HG02623 (cell line): ENCODE measurements at regions not wholly inside any gene's neighbourhood (a gene's known extent, or its start where the extent isn't known, plus 50 kb on each side); places are given as distances from the start of the nearest gene placed in this dataset.

Source experiments
- ATAC-seq: cut with Tn5 transposase; IDR thresholded peaks from one replicate; pipeline ENCODE4 v1.9.1; 2021; ENCODE audit warnings: moderate library complexity; ENCODE audit not compliant: unreplicated experiment

- ATAC-seq: no peak
These were observed 175.2 kb downstream of the ZNF330 start for GRCh38 chr4:141395919-141396318.

- no peak for ATAC-seq
These were observed 182.0 kb downstream of the ZNF330 start for GRCh38 chr4:141402712-141403111.

DNA sequence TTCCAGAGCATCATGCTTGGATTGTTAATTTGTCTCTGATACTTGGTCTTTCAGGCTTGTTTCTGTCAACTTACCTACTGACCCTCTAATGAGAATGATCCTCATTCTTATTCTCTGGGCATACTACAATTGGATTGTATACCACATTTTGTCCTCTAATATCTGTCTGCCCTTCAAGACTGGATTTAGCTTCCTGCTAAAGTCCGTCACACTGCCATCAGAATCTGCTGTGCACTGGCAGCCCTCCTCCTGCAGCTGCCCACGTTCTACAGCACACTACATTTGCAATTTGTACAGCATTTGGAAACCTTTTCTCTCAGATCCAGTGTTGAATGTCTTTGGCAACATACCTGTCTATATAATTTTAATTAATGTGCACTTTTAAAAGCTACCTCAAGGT is 183.1 kb downstream of the ZNF330 start:
- no peak for ATAC-seq

- no peak for ATAC-seq
These were observed 185.5 kb downstream of the ZNF330 start for GRCh38 chr4:141406237-141406636.

GRCh38 chr4:141409556-141409955 is 188.9 kb downstream of the ZNF330 start:
- no peak for ATAC-seq

DNA sequence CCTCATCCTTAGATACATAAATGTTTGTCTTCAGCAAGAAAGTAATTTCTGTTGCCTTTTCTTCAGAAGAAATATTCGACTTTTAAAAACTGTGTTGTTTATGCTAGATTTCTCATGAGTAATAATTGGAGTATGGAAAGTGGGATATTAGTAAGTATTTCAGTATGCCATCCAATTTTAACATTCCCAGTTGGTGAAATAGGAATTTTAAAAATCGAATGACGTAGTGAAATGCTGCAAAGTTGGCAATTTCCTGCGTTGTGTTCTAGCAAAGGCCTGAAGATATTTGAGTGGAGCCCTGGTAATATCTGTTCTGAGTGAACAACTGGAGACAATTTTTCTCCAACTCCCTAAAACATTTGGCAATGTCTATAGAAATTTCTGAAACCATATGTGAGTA is 190.1 kb downstream of the ZNF330 start:
- no peak for ATAC-seq

DNA sequence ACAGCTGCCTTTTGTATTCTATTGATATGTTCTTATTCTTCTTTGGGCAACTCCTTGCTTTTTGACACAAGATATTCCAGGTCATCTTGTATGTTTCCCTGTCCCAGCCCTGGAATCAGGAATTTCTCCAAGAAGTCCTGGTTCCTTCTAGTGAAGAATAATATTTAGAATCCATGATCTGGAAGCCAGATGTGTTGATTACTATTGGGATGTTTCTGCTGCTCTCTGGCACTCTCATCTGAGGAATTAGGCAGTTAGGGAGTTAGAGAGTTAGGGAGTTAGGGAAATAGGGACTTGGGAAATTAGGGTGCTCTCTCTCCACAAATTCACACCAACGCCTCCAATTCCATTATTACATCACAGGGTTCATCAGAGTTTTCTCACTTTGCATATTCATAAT is 191.2 kb downstream of the ZNF330 start:
- no peak for ATAC-seq

DNA sequence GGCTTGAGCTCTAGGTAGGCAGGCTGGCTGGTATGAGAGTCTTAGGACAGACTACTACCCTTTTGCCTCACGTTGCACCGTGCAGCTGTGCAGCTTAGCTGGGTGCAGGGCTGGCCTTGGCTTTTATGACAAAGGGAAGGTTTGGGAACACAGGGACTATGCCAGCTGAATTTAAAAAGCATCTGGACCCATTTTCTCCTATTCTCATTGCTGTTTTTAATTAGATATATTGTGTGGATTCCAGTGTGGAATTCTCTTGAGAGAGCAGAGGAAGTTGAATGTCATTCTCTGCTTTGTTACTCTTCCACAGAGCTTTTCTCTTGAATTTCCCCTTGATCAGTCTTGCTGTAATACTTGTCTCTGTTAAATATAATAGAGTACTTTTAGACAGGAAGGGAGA is 192.7 kb downstream of the ZNF330 start:
- no peak for ATAC-seq

DNA sequence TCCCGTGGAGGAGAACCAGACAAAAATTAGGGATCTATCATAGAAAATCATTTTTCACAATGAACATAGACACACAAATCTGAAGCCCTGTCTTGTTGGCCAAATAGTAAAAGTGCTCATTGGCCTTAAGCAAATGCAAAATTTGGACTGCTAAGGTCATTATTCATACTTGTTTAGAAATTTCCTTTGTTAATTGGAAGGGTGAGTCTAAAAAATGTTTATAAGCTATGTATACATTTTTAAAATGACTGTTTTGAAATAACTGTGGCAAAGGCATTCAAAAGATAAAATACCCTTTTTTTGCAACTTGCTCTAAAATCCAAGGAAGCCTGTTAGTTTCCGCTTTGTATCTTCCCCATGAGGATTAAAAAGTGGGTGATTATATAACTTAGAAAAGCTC is 195.0 kb downstream of the ZNF330 start:
- ATAC-seq: no peak

DNA sequence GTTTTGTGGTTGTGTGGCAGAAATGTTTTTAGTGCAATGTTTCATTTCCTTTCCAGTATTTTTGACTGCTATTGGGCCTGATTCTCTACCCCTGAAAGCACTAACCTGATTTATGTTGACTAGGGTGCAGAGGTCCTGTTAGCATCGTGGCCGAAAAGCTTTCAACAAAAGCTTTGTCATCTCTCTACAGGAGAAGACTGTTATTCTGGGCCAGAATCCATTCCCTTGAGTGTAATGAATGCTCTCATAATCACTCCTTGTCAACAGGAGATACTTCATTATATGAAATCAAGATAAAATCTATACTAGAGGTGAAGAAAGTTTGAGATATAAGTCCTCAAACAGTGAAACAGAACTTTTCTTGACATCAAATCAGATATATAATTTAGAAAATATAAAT is 195.5 kb downstream of the ZNF330 start:
- no peak for ATAC-seq

DNA sequence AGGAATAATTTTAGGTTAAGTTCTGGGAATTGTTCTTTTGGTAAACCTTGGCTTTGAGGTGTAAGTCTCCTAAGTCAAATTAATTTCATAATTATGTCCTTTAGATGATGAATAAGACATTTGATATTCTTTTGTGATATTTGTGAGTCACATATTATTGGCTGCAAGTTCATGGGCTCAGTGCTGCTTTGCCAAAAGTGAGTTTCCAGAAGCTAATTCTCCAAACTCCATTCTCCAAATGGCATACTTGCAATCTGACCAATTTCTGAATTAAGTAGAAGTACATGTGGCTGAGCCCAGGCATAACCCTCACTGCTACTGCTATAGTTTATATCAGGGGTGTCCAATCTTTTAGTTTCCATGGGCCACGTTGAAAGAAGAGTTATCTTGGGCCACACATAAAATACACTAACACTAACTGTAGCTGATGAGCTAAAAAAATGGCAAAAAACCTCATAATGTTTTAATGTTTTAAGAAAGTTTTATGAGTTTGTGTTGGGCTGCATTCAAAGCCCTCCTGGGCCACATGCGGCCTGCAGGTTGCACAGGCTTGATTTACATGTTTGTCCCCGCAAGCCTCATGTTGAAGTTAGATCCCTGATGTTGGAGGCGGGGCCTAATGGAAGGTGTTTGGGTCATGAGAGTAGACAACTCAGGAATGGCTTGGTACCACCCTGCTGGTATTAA is 196.1 kb downstream of the ZNF330 start:
- ATAC-seq: no peak

DNA sequence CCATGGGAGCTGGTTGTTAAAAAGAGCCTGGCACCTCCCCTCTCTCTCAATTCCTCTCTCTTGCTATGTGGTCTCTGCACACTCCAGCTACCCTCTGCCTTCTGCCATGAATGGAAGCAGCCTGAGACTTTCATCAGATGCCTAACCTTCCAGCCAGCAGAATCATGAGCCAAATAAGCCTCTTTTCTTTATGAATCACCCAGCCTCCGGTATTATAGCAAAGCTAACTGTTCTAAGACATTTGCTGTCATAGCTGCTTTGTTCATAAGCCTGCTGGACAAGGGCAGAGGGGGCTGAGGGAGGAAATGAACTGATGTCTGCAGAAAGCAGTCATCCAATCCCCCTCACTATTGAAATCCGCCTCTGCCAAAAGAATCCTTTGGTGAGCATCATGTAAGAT is 196.7 kb downstream of the ZNF330 start:
- no peak for ATAC-seq

DNA sequence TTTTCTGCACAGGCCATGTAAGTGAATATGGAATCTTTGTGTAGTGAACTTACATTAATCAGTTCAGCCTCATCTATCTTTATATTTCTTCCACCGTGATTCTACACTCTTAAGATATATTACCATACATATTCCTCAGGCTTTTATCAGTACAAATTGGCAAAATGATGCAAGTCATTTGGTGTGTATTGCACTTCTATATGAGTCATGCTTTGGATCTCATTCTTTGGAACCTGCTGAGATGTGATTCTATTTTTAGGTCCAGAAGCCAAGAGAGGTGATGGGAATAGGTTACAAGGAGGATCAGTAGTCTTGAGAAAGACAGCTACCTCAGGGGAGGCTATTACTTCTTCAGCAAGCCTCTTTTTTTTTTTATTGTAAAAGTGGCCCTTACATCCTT is 204.4 kb downstream of the ZNF330 start:
- ATAC-seq: no peak

GRCh38 chr4:141427726-141428296 is 207.1 kb downstream of the ZNF330 start:
- ATAC-seq: no peak

GRCh38 chr4:141429933-141430332 is 206.4 kb upstream of the IL15 start:
- no peak for ATAC-seq

- ATAC-seq: no peak
These were observed 205.7 kb upstream of the IL15 start for GRCh38 chr4:141430686-141431085.

DNA sequence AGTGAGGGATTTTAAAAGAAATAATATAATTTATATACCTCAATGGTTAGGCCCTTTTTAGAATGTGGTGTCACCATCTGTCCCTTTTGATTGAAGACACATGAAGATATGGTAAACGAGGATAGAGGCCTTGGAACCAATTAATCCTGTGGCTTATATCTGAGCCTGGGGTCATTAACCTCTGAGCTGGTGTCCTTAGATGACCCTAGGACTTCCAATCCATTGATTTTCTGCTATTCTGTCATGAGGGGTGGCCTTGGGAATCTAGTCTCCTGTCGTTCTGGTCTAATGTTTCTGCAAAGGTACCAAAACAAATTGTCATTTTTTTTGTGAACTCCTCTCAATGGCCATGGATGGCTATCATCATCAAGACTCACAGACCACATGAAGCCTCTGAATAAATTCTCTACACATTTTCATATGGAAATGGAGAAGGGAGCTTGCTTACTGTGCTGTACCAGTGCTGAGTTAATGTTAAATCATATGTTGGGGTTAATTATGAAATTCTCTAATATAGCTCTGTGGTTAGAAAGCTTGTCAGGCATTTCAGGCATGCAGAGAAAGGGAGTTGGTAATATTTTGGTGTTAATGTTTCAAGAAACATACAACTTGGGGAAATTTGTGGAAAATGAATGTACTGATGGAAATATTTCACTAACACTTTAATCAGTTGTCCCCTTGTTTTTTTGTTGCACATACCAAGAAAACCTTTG is 204.2 kb upstream of the IL15 start:
- no peak for ATAC-seq

GRCh38 chr4:141435446-141436225 is 200.7 kb upstream of the IL15 start:
- no peak for ATAC-seq

DNA sequence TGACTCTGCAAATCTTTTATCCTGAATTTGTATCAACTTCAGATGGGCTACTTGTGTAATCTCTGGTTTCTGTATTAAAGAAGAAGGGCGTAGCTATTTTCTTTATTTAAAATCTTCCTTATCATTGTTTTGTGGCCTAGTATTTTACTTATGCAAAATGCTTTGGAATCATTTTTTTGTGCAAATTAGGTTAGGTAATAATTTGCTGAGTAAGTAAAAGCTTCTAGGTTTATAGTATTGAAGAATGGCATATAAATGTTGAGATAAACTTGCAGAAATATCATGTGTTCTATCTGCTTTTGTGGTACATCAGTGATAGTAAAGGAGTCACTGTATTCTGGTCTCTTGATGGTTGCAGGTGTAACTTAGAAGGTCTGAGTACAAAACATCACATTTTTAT is 197.2 kb upstream of the IL15 start:
- no peak for ATAC-seq

DNA sequence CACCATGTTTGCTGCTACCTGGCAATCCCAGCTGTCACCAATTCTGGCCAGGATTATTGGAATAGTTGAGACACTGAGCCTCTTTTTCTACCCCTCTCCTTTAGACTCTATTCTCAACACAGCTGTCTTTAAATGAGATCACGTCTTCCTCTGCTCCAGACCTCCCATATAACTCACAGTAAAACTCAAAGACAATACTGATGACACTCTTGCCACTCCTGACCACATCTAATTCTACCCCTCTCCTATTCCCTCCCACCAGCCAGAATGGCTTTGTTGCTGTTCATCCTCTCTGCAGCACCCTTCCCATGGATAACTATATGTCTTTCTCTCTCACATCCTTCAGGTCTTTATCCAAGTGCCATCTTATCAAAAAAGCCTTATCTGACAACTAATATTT is 188.6 kb upstream of the IL15 start:
- no peak for ATAC-seq

GRCh38 chr4:141448490-141448889 is 187.9 kb upstream of the IL15 start:
- ATAC-seq: no peak

DNA sequence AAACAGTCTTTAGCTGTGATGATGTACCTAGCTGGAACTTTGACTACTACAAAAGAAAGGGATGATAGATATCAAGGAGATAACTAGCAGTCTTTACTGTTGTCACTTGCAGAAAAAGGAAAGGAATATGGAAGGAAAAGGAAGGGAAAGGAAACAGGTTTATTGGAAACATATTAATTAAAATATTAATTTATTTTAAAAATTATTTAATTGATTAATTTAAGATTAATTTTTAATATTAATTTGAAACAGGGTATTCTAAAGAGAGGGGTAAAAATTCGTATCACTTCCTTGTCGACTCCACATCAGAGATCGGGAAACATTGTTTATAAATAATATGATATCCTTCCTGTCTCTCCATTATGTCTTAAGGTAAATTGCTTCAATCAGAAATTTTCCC is 186.5 kb upstream of the IL15 start:
- ATAC-seq: no peak
